ENCODE measurements at regions not wholly inside any gene's neighbourhood (a gene's known extent, or its start where the extent isn't known, plus 50 kb on each side); places are given as distances from the start of the nearest gene placed in this dataset. TPM values are rescaled to one million over a fixed set of nuclear protein-coding genes. Genes with fewer than 3 reads are reported as not detected.
"Not testable (repeated sequence)": the region's sequence is repeated elsewhere in the genome, so short reads cannot be mapped to it uniquely, and the experiment has no call there.

GRCh38 chr2:129924115-129924514 lies 55.4 kb upstream of the RAB6C start:
- not testable (repeated sequence) for H3K4me2 ChIP-seq (ENCODE audit: low read depth, low read length, poor library complexity, severe bottlenecking); H3K4me3 ChIP-seq (ENCODE audit: low read length); H3K4me1 ChIP-seq (ENCODE audit: low read length); H3K9me3 ChIP-seq (ENCODE audit: low read length); H3K36me3 ChIP-seq (ENCODE audit: insufficient read depth, low read length); DNase-seq; H4K20me1 ChIP-seq (ENCODE audit: insufficient read depth, low read depth, low read length); H2AFZ ChIP-seq (ENCODE audit: low read length); H3K9ac ChIP-seq (ENCODE audit: low read length); H3K27ac ChIP-seq (ENCODE audit: low read length); H3K27me3 ChIP-seq (ENCODE audit: low read length); H3K9me2 ChIP-seq (replicated peaks; ENCODE audit: insufficient read depth, low read length); H3K79me2 ChIP-seq (ENCODE audit: low read length)

- Histone ChIP-seq H3K36me3 (ENCODE audit: insufficient read depth, low read length) (no peaks in the 10 kb centered on the region), H3K27me3 (ENCODE audit: low read length) (no peaks in the 10 kb centered on the region), H3K4me1 (ENCODE audit: low read length) (no peaks in the 10 kb centered on the region), H3K4me2 (ENCODE audit: low read depth, low read length, poor library complexity, severe bottlenecking) (no peak overlapping the region), H3K27ac (ENCODE audit: low read length) (no peak overlapping the region), H3K9ac (ENCODE audit: low read length) (no peak overlapping the region), H4K20me1 (ENCODE audit: insufficient read depth, low read depth, low read length) (no peaks in the 10 kb centered on the region), H3K9me2 (replicated peaks; ENCODE audit: insufficient read depth, low read length) (no peaks in the 10 kb centered on the region), H3K79me2 (ENCODE audit: low read length) (no peaks in the 10 kb centered on the region), H2AFZ (ENCODE audit: low read length) (no peak overlapping the region), H3K9me3 (ENCODE audit: low read length) (no peaks in the 10 kb centered on the region), H3K4me3 (ENCODE audit: low read length) (no peak overlapping the region)
- no peak for DNase-seq
These were observed 54.1 kb upstream of the RAB6C start for GRCh38 chr2:129925381-129925780.

GRCh38 chr2:129927696-129928095 lies 51.8 kb upstream of the RAB6C start:
- no peak overlapping the region for H3K9ac ChIP-seq (ENCODE audit: low read length)
- no peak overlapping the region for H3K4me3 ChIP-seq (ENCODE audit: low read length)
- no peaks in the 10 kb centered on the region for H3K27me3 ChIP-seq (ENCODE audit: low read length)
- no peaks in the 10 kb centered on the region for H3K79me2 ChIP-seq (ENCODE audit: low read length)
- no peaks in the 10 kb centered on the region for H3K9me2 ChIP-seq (replicated peaks; ENCODE audit: insufficient read depth, low read length)
- H3K4me1 ChIP-seq (ENCODE audit: low read length), result no peaks in the 10 kb centered on the region
- H3K9me3 ChIP-seq (ENCODE audit: low read length), result no peaks in the 10 kb centered on the region
- no peaks in the 10 kb centered on the region for H4K20me1 ChIP-seq (ENCODE audit: insufficient read depth, low read depth, low read length)
- no peak for DNase-seq
- H3K36me3 ChIP-seq (ENCODE audit: insufficient read depth, low read length), result no peaks in the 10 kb centered on the region
- H2AFZ ChIP-seq (ENCODE audit: low read length), result no peak overlapping the region
- no peak overlapping the region for H3K27ac ChIP-seq (ENCODE audit: low read length)
- no peak overlapping the region for H3K4me2 ChIP-seq (ENCODE audit: low read depth, low read length, poor library complexity, severe bottlenecking)

- Histone ChIP-seq H3K27me3 (ENCODE audit: low read length) (no peaks in the 10 kb centered on the region), H3K36me3 (ENCODE audit: insufficient read depth, low read length) (no peaks in the 10 kb centered on the region), H3K27ac (ENCODE audit: low read length) (no peak overlapping the region), H3K9ac (ENCODE audit: low read length) (no peak overlapping the region), H3K4me3 (ENCODE audit: low read length) (no peak overlapping the region), H3K4me1 (ENCODE audit: low read length) (no peaks in the 10 kb centered on the region), H3K9me2 (replicated peaks; ENCODE audit: insufficient read depth, low read length) (no peaks in the 10 kb centered on the region), H3K4me2 (ENCODE audit: low read depth, low read length, poor library complexity, severe bottlenecking) (no peak overlapping the region), H4K20me1 (ENCODE audit: insufficient read depth, low read depth, low read length) (no peaks in the 10 kb centered on the region), H3K9me3 (ENCODE audit: low read length) (no peaks in the 10 kb centered on the region), H3K79me2 (ENCODE audit: low read length) (no peaks in the 10 kb centered on the region), H2AFZ (ENCODE audit: low read length) (no peak overlapping the region)
- no peak for DNase-seq
These were observed 49.9 kb upstream of the RAB6C start for GRCh38 chr2:129929321-129930290.

Small RNA genes in the stretch of these regions (small RNA-seq; reads per million reads assigned to genes)
- not detected for gene RNA5SP103
